H1 (cell line): ENCODE measurements at regions not wholly inside any gene's neighbourhood (a gene's known extent, or its start where the extent isn't known, plus 50 kb on each side); places are given as distances from the start of the nearest gene placed in this dataset.

Experiments
- CTCF ChIA-PET: fragments of 300-600 bp; sonication (Branson Sonifier 250); formaldehyde crosslinking; loops from one replicate; lab custom pipeline; 2021; ENCODE audit not compliant: partially characterized antibody; lab: Charles Lee
- POLR2A ChIA-PET: fragments of 300-600 bp; sonication (Branson Sonifier 250); formaldehyde crosslinking; loops from one replicate; lab custom pipeline; 2021; ENCODE audit warnings: inconsistent platforms; ENCODE audit not compliant: partially characterized antibody; lab: Charles Lee
- DNase-seq, 2 experiments: peaks; one replicate each; pipeline versions ENCODE4 v3.0.0 to v3.0.0-alpha.2; 2010 to 2022; ENCODE audit warnings: low spot score in 2 of 2, low read depth in 1 of 2, mixed read lengths in 1 of 2
- FAIRE-seq: peaks from 2 replicates; lab custom pipeline; 2011; peaks lifted over from hg19 to GRCh38; lab: Jason Lieb, UNC
- H2AFZ ChIP-seq: 2 replicates; pipeline ENCODE4 v1.8.1; 2012; ENCODE audit warnings: low read length, inconsistent platforms
- H2AK5ac ChIP-seq: 2 replicates; pipeline ENCODE4 v1.6.1; 2013; ENCODE audit warnings: low read depth, low read length
- H2BK120ac ChIP-seq: replicated peaks from 2 replicates; pipeline ENCODE3; 2013; ENCODE audit warnings: low read depth, low read length, inconsistent platforms
- H2BK12ac ChIP-seq: 2 replicates; pipeline ENCODE4 v1.6.1; 2013; ENCODE audit warnings: low read depth, low read length
- H2BK15ac ChIP-seq: 2 replicates; pipeline ENCODE4 v1.6.1; 2013; ENCODE audit warnings: low read length
- H2BK20ac ChIP-seq: 2 replicates; pipeline ENCODE4 v1.6.1; 2013; ENCODE audit warnings: low read length
- H2BK5ac ChIP-seq: 2 replicates; pipeline ENCODE4 v1.6.1; 2013; ENCODE audit warnings: low read depth, low read length
- H3K14ac ChIP-seq: 2 replicates; pipeline ENCODE4 v1.6.1; 2013; ENCODE audit warnings: inconsistent platforms; ENCODE audit not compliant: insufficient read length
- H3K18ac ChIP-seq: 2 replicates; pipeline ENCODE4 v1.6.1; 2013; ENCODE audit warnings: low read length; ENCODE audit errors: extremely low read depth
- H3K23ac ChIP-seq: 2 replicates; pipeline ENCODE4 v1.6.1; 2013; ENCODE audit warnings: inconsistent platforms; ENCODE audit not compliant: insufficient read length
- H3K23me2 ChIP-seq: 2 replicates; pipeline ENCODE4 v1.6.1; 2013; ENCODE audit warnings: low read depth, low read length
- H3K27ac ChIP-seq: 2 replicates; pipeline ENCODE4 v1.6.1; 2011; ENCODE audit warnings: low read depth, low read length, inconsistent platforms
- H3K27me3 ChIP-seq, 4 experiments: replicated peaks in 1 of 4; 1 replicate in 1 of 4; 2 replicates in 3 of 4; pipeline versions ENCODE4 v1.6.1 to v1.8.1; 2011 to 2013; ENCODE audit warnings: low read length in 3 of 4, mild to moderate bottlenecking in 3 of 4, inconsistent platforms in 2 of 4, mixed read lengths in 2 of 4, moderate library complexity in 1 of 4; ENCODE audit not compliant: control insufficient read depth in 3 of 4, insufficient read depth in 3 of 4; ENCODE audit errors: extremely low read depth in 1 of 4
- H3K36me3 ChIP-seq, 4 experiments: 2 replicates each; pipeline versions ENCODE4 v1.6.1 to v1.8.1; 2011 to 2013; ENCODE audit warnings: mild to moderate bottlenecking in 4 of 4, low read length in 3 of 4, moderate library complexity in 2 of 4, control low read depth in 1 of 4, inconsistent platforms in 1 of 4; ENCODE audit not compliant: insufficient read depth in 4 of 4, control insufficient read depth in 2 of 4
- H3K4ac ChIP-seq: replicated peaks from 2 replicates; pipeline ENCODE3; 2013; ENCODE audit warnings: low read length, low read depth, mixed read lengths, inconsistent platforms; ENCODE audit not compliant: insufficient read length
- H3K4me1 ChIP-seq, 4 experiments: replicated peaks in 1 of 4; 1 replicate in 1 of 4; 2 replicates in 3 of 4; pipeline versions ENCODE4 v1.6.1 to v1.8.1; 2011 to 2013; ENCODE audit warnings: low read length in 3 of 4, inconsistent platforms in 2 of 4, mixed read lengths in 1 of 4; ENCODE audit not compliant: insufficient read depth in 4 of 4, control insufficient read depth in 3 of 4
- H3K4me2 ChIP-seq, 2 experiments: 2 replicates each; pipeline versions ENCODE4 v1.6.1 to v1.8.1; 2011 to 2013; ENCODE audit warnings: low read depth in 2 of 2, low read length in 2 of 2, control low read depth in 1 of 2, inconsistent platforms in 1 of 2, mild to moderate bottlenecking in 1 of 2; ENCODE audit not compliant: insufficient read depth in 1 of 2
- H3K4me3 ChIP-seq, 4 experiments: fragments of 200-600, 300-600 bp in 1 of 4; sonication (generic), shearing (Covaris generic), sonication (Bioruptor Twin) in 1 of 4; 2 replicates each; pipeline versions ENCODE4 v1.5.1 to v1.8.1; 2011 to 2016; ENCODE audit warnings: low read length in 4 of 4, low read depth in 3 of 4, control low read depth in 2 of 4, inconsistent platforms in 2 of 4, mild to moderate bottlenecking in 2 of 4, mixed read lengths in 1 of 4, moderate library complexity in 1 of 4; ENCODE audit not compliant: insufficient read depth in 2 of 4; ENCODE audit errors: extremely low read depth in 1 of 4
- H3K56ac ChIP-seq: replicated peaks from 2 replicates; pipeline ENCODE3; 2013; ENCODE audit warnings: low read depth, mild to moderate bottlenecking, mixed read lengths, low read length, inconsistent platforms; ENCODE audit not compliant: insufficient read length
- H3K79me1 ChIP-seq: 2 replicates; pipeline ENCODE4 v1.6.1; 2013; ENCODE audit warnings: low read depth, low read length, control low read depth
- H3K79me2 ChIP-seq, 2 experiments: 2 replicates each; pipeline versions ENCODE4 v1.6.1 to v1.8.1; 2012 to 2013; ENCODE audit warnings: low read length in 2 of 2, mild to moderate bottlenecking in 2 of 2, inconsistent platforms in 1 of 2; ENCODE audit not compliant: insufficient read depth in 2 of 2, control insufficient read depth in 1 of 2
- H3K9ac ChIP-seq, 4 experiments: replicated peaks in 1 of 4; 1 replicate in 1 of 4; 2 replicates in 3 of 4; pipeline versions ENCODE4 v1.6.1 to v1.8.1; 2011 to 2013; ENCODE audit warnings: low read depth in 3 of 4, low read length in 3 of 4, control low read depth in 2 of 4, mild to moderate bottlenecking in 2 of 4, moderate library complexity in 2 of 4, inconsistent platforms in 1 of 4; ENCODE audit errors: extremely low read depth in 1 of 4
- H3K9me3 ChIP-seq, 2 experiments: 2 replicates each; pipeline versions ENCODE4 v1.6.1 to v1.8.1; 2012 to 2013; ENCODE audit warnings: mild to moderate bottlenecking in 2 of 2, moderate library complexity in 2 of 2, control low read depth in 1 of 2, inconsistent platforms in 1 of 2, low read depth in 1 of 2, low read length in 1 of 2, mixed read lengths in 1 of 2; ENCODE audit not compliant: insufficient read depth in 2 of 2
- H4K20me1 ChIP-seq, 2 experiments: replicated peaks in 1 of 2; 2 replicates each; pipeline versions ENCODE3 to v1.8.1; 2011 to 2013; ENCODE audit warnings: inconsistent platforms in 2 of 2, low read length in 2 of 2, mild to moderate bottlenecking in 1 of 2; ENCODE audit not compliant: insufficient read depth in 2 of 2, control insufficient read depth in 1 of 2
- H4K5ac ChIP-seq: 2 replicates; pipeline ENCODE4 v1.6.1; 2013; ENCODE audit warnings: low read length, low read depth, mixed read lengths, inconsistent platforms; ENCODE audit not compliant: insufficient read length
- H4K8ac ChIP-seq: 2 replicates; pipeline ENCODE4 v1.8.0; 2013; ENCODE audit warnings: mild to moderate bottlenecking, moderate library complexity, low read length, inconsistent platforms; ENCODE audit not compliant: insufficient read depth; ENCODE audit errors: extremely low read depth
- H4K91ac ChIP-seq: replicated peaks from 2 replicates; pipeline ENCODE3; 2013; ENCODE audit warnings: low read length, mixed read lengths, inconsistent platforms; ENCODE audit not compliant: insufficient read length
- ATF3 ChIP-seq: IDR thresholded peaks from 2 replicates; pipeline ENCODE4 v1.6.1; 2011; ENCODE audit warnings: low read depth, mild to moderate bottlenecking, low read length; ENCODE audit not compliant: insufficient read depth
- JUND ChIP-seq: IDR thresholded peaks from 2 replicates; pipeline ENCODE4 v1.6.1; 2011; ENCODE audit warnings: mild to moderate bottlenecking, improper control_type of control experiment, low read length
- PHF8 ChIP-seq: fragments of 200-600 bp; sonication (generic); conservative IDR thresholded peaks from 2 replicates; pipeline ENCODE4 v1.7.1; 2012; ENCODE audit warnings: low read depth, mild to moderate bottlenecking, inconsistent platforms, low read length, moderate library complexity
- RAD21 ChIP-seq, 2 experiments: IDR thresholded peaks in 1 of 2; conservative IDR thresholded peaks in 1 of 2; 2 replicates each; pipeline ENCODE4 v1.6.1; 2011; ENCODE audit warnings: low read depth in 2 of 2, low read length in 2 of 2, improper control_type of control experiment in 1 of 2, inconsistent platforms in 1 of 2, mild to moderate bottlenecking in 1 of 2, moderate library complexity in 1 of 2
- RBBP5 ChIP-seq: IDR thresholded peaks from 2 replicates; pipeline ENCODE4 v1.7.1; 2012; ENCODE audit warnings: low read depth, mild to moderate bottlenecking, inconsistent platforms, low read length, moderate library complexity, borderline replicate concordance
- SIX5 ChIP-seq: IDR thresholded peaks from 2 replicates; pipeline ENCODE4 v1.6.1; 2011; ENCODE audit warnings: mild to moderate bottlenecking, low read depth, low read length
- SP2 ChIP-seq: IDR thresholded peaks from 2 replicates; pipeline ENCODE4 v1.6.1; 2012; ENCODE audit warnings: mild to moderate bottlenecking, low read length, inconsistent platforms
- SP4 ChIP-seq: IDR thresholded peaks from 2 replicates; pipeline ENCODE4 v1.6.1; 2012; ENCODE audit warnings: low read length, inconsistent platforms
- SRF ChIP-seq: IDR thresholded peaks from 2 replicates; pipeline ENCODE4 v1.6.1; 2011; ENCODE audit warnings: mild to moderate bottlenecking, low read depth, low read length, moderate library complexity
- SUZ12 ChIP-seq: fragments of 200-600 bp; sonication (generic); IDR thresholded peaks from 2 replicates; pipeline ENCODE4 v1.6.1; 2012; ENCODE audit warnings: mild to moderate bottlenecking, inconsistent platforms, low read length, moderate library complexity, mixed read lengths
- TBP ChIP-seq: IDR thresholded peaks from 2 replicates; pipeline ENCODE4 v1.6.1; 2011; ENCODE audit warnings: low read depth, low read length, improper control_type of control experiment
- WGBS, 2 experiments: shearing (Covaris generic) in 1 of 2; methylation state at CpG; one replicate each; pipeline versions ENCODE4 v1.1.6 to v1.1.7; 2013 to 2015; ENCODE audit warnings: low lambda C conversion rate in 2 of 2, mixed read lengths in 2 of 2, inconsistent platforms in 1 of 2, low coverage in 1 of 2, missing lambda C conversion rate in 1 of 2; ENCODE audit not compliant: insufficient replicate concordance in 2 of 2, insufficient coverage in 1 of 2, insufficient read length in 1 of 2; ENCODE audit errors: extremely low coverage in 1 of 2, missing lambda C conversion rate in 1 of 2; 5-methylcytosine and 5-hydroxymethylcytosine counted together

DNA sequence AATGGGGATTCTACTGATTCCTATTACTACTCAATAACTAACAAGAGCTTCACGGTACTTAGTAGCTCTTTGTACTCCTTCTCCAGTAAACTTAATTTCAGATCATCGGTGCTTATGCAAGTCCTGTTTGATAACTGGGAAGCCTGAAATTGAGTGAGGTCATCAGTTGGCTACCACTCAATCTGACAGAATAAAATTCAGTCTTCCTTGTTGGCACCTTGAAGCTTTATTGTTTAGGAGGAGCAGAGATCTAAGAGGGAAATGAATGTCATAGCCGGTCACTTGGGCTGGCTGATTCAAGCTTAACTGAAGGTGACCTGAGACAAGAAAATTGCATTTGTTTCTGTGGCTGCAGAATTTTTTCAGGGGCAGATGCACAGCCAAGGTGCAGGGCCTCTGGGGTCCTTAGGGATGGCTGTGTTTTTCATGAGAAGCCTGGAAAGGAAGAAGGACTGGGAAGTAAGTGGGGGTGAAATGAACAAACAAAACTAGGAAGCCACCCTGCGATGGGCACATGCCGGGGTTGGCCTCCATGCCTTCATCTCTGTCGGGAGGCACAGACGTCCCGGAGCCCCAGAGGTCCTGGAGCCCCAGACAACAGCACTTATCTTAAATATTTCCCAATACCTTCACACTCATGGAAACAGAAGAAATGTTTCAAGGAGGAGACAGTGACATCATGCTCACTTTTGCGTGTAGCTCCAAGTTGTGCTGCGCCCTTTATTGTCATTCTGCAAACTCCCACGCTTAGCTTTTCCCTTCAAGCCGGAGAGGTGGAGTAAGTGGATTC, 85.0 kb upstream of the KIF5B start:
- Histone ChIP-seq H3K23me2 (no peaks in the 10 kb centered on the region), H4K91ac (peak overlapping the region; percentile 23), H3K18ac (no peak overlapping the region), H2AFZ (no peak overlapping the region), H2AK5ac (no peak overlapping the region), H2BK12ac (0 out of 2 replicates have a peak overlapping the region, but pooled peaks have one; percentile 39), H3K36me3 (no peaks in the 10 kb centered on the region), H4K8ac (0 out of 2 replicates have a peak overlapping the region, but pooled peaks have one; percentile 26), H3K9me3 (0 out of 4 replicates have a peak, but pooled peaks cover 0 to 2% of the 10 kb centered on the region in 2 experiments), H3K79me2 (no peaks in the 10 kb centered on the region), H3K9ac (no peak overlapping the region), H3K79me1 (no peaks in the 10 kb centered on the region), H3K27ac (no peak overlapping the region), H4K5ac (no peak overlapping the region), H2BK5ac (peak overlapping the region; percentile 57; the same call in 1 of the 2 replicates), H3K4me3 (no peak overlapping the region), H3K23ac (no peak overlapping the region), H4K20me1 (no peaks in the 10 kb centered on the region), H2BK15ac (peak overlapping the region; percentile 81; the same call in 1 of the 2 replicates), H3K27me3 (no peaks in the 10 kb centered on the region), H3K56ac (no peak overlapping the region), H3K14ac (no peak overlapping the region), H3K4ac (no peak overlapping the region), H3K4me1 (peaks cover 0 to 12% (median 6%) of the 10 kb centered on the region in 4 experiments; a peak in 5 of 7 replicates), H3K4me2 (no peak overlapping the region), H2BK120ac (no peak overlapping the region), H2BK20ac (peak overlapping the region; percentile 24; the same call in 1 of the 2 replicates)
- DNase-seq (no peak), FAIRE-seq (no peak)
- WGBS, 2 experiments, result 94% methylated on average over 12 of the region's 12 CpGs; no CpG with 5 or more reads in 1 of the 2 experiments
- ChIA-PET CTCF (interaction anchor here (0.6 to 1.2 kb wide), 3 partner anchors 9 to 69 kb away, joined by 3 to 4 read pairs (median 3); no protein-coding TSS in a partner anchor), POLR2A (interaction anchor here (1.2 to 1.4 kb wide), 2 partner anchors 14 to 87 kb away, joined by 3 read pairs; no protein-coding TSS in a partner anchor)
- TF ChIP-seq SP4 (no peak), RBBP5 (no peak), ATF3 (no peak), JUND (no peak), SIX5 (no peak), RAD21 (IDR thresholded peaks at IDR 0.05 in 1 of 2, conservative IDR thresholded peaks at IDR 0.05 in 1 of 2; ENCODE audit: low read depth in 2 of 2, low read length in 2 of 2) (no peak), SRF (no peak), SP2 (no peak), PHF8 (no peak), SUZ12 (no peak), TBP (no peak)
